CD14-positive monocyte (primary cell): ENCODE measurements at regions not wholly inside any gene's neighbourhood (a gene's known extent, or its start where the extent isn't known, plus 50 kb on each side); places are given as distances from the start of the nearest gene placed in this dataset.

Experiments used
- DNase-seq, 3 donors: peaks; one replicate each; pipeline ENCODE4 v3.0.0-alpha.2; 2011 to 2022
- H2AFZ ChIP-seq: 2 replicates; pipeline ENCODE4 v1.6.0; 2012; ENCODE audit warnings: mild to moderate bottlenecking, low read depth, low read length, inconsistent platforms; ENCODE audit not compliant: insufficient read depth, poor library complexity, severe bottlenecking
- H3K27ac ChIP-seq, 2 donors: 1 replicate in 1 of 2; 2 replicates in 1 of 2; pipeline ENCODE4 v1.5.1; 2012 to 2013; ENCODE audit warnings: low read length in 2 of 2, control low read depth in 1 of 2, inconsistent platforms in 1 of 2, low read depth in 1 of 2, mild to moderate bottlenecking in 1 of 2
- H3K27me3 ChIP-seq, 2 donors: one replicate each; pipeline versions ENCODE4 v1.6.0 to v1.6.1; 2011 to 2013; ENCODE audit warnings: low read length in 2 of 2; ENCODE audit not compliant: control insufficient read depth in 2 of 2, insufficient read depth in 2 of 2
- H3K36me3 ChIP-seq, 2 donors: replicated peaks in 1 of 2; 1 replicate in 1 of 2; 2 replicates in 1 of 2; pipeline versions ENCODE4 v1.5.1 to v1.6.1; 2012 to 2013; ENCODE audit warnings: low read length in 2 of 2, control low read depth in 1 of 2, inconsistent platforms in 1 of 2, mild to moderate bottlenecking in 1 of 2; ENCODE audit not compliant: insufficient read depth in 2 of 2, control insufficient read depth in 1 of 2
- H3K4me1 ChIP-seq, 2 donors: 1 replicate in 1 of 2; 2 replicates in 1 of 2; pipeline versions ENCODE4 v1.5.1 to v1.6.1; 2012 to 2013; ENCODE audit warnings: low read length in 2 of 2, control low read depth in 1 of 2, inconsistent platforms in 1 of 2, mild to moderate bottlenecking in 1 of 2, moderate library complexity in 1 of 2; ENCODE audit not compliant: insufficient read depth in 2 of 2, control insufficient read depth in 1 of 2
- H3K4me2 ChIP-seq: replicated peaks from 2 replicates; pipeline ENCODE3; 2012; ENCODE audit warnings: low read length, moderate library complexity, mild to moderate bottlenecking; ENCODE audit not compliant: poor library complexity, severe bottlenecking; ENCODE audit errors: extremely low read depth
- H3K4me3 ChIP-seq, 3 experiments: fragments of 200-600 bp in 1 of 3; sonication (generic) in 1 of 3; replicated peaks in 1 of 3; 1 replicate in 2 of 3; 2 replicates in 1 of 3; pipeline ENCODE4 v1.5.1; 2011 to 2013; ENCODE audit warnings: low read length in 3 of 3, mild to moderate bottlenecking in 3 of 3, control low read depth in 2 of 3, low read depth in 2 of 3, inconsistent platforms in 1 of 3, moderate library complexity in 1 of 3
- H3K79me2 ChIP-seq: 2 replicates; pipeline ENCODE4 v1.6.0; 2012; ENCODE audit warnings: mild to moderate bottlenecking, control low read depth, inconsistent platforms, low read length, moderate library complexity; ENCODE audit not compliant: insufficient read depth
- H3K9ac ChIP-seq: 2 replicates; pipeline ENCODE4 v1.6.0; 2017; ENCODE audit warnings: low read length, mild to moderate bottlenecking; ENCODE audit not compliant: insufficient read depth, poor library complexity, severe bottlenecking
- H3K9me3 ChIP-seq, 2 donors: replicated peaks in 1 of 2; 1 replicate in 1 of 2; 2 replicates in 1 of 2; pipeline versions ENCODE4 v1.5.1 to v1.6.1; 2012 to 2013; ENCODE audit warnings: low read length in 2 of 2, control low read depth in 1 of 2; ENCODE audit not compliant: control insufficient read depth in 1 of 2, insufficient read depth in 1 of 2
- H4K20me1 ChIP-seq: 2 replicates; pipeline ENCODE4 v1.6.0; 2012; ENCODE audit warnings: mild to moderate bottlenecking, low read length, control low read depth, moderate library complexity; ENCODE audit not compliant: insufficient read depth
- H3K27ac Mint-ChIP-seq, 7 donors: one replicate each; pipeline ENCODE4 v1.8.0; 2020; ENCODE audit warnings: mild to moderate bottlenecking in 7 of 7, mixed read lengths in 7 of 7, moderate library complexity in 6 of 7, inconsistent platforms in 2 of 7
- H3K27me3 Mint-ChIP-seq, 3 donors: one replicate each; pipeline ENCODE4 v1.8.0; 2021 to 2022; ENCODE audit warnings: low read depth in 3 of 3, mild to moderate bottlenecking in 3 of 3, mixed read lengths in 3 of 3, moderate library complexity in 3 of 3, inconsistent platforms in 1 of 3
- H3K36me3 Mint-ChIP-seq, 2 donors: one replicate each; pipeline ENCODE4 v1.8.0; 2020; ENCODE audit warnings: mixed read lengths in 2 of 2, inconsistent platforms in 1 of 2, mild to moderate bottlenecking in 1 of 2
- H3K4me1 Mint-ChIP-seq: one replicate; pipeline ENCODE4 v1.8.0; 2020; ENCODE audit warnings: mild to moderate bottlenecking, mixed read lengths
- H3K4me3 Mint-ChIP-seq, 2 donors: one replicate each; pipeline ENCODE4 v1.8.0; 2020; ENCODE audit warnings: mild to moderate bottlenecking in 2 of 2, mixed read lengths in 2 of 2, moderate library complexity in 1 of 2
- H3K9me3 Mint-ChIP-seq, 7 donors: one replicate each; pipeline ENCODE4 v1.8.0; 2020 to 2022; ENCODE audit warnings: mixed read lengths in 7 of 7, mild to moderate bottlenecking in 6 of 7, moderate library complexity in 6 of 7, inconsistent platforms in 2 of 7
- CTCF ChIP-seq: fragments of 200-600 bp; IDR thresholded peaks from one replicate; pipeline ENCODE4 v1.8.0; 2022; ENCODE audit warnings: antibody characterized with exemption, mild to moderate bottlenecking
- WGBS: methylation state at CpG from one replicate; pipeline ENCODE4 v1.1.5; 2013; ENCODE audit warnings: missing lambda C conversion rate; ENCODE audit not compliant: insufficient coverage; 5-methylcytosine and 5-hydroxymethylcytosine counted together
- intact Hi-C, 2 donors: fragments of 100-400 bp; cut with micrococcal nuclease; formaldehyde crosslinking; loops; one replicate each; pipeline versions ENCODE4 v1.15.0 to v1.15.1; 2023

GRCh38 chr20:5261763-5262162 is 55.0 kb downstream of the PROKR2 start:
- H3K27ac ChIP-seq = no peak overlapping the region
- no peak for TF ChIP-seq CTCF
- H3K27me3 Mint-ChIP-seq = peaks cover 1 to 22% (median 1%) of the 10 kb centered on the region in 3 donors
- H3K79me2 ChIP-seq = no peaks in the 10 kb centered on the region
- H3K9me3 Mint-ChIP-seq = peaks cover 0 to 3% (median 0%) of the 10 kb centered on the region in 7 donors
- no peaks in the 10 kb centered on the region for H3K9me3 ChIP-seq
- H3K4me3 Mint-ChIP-seq = no peak overlapping the region
- H3K27me3 ChIP-seq = peaks cover 4 to 15% of the 10 kb centered on the region in 2 donors
- DNase-seq = no peak
- no peaks in the 10 kb centered on the region for H3K36me3 ChIP-seq
- no peak overlapping the region for H3K9ac ChIP-seq
- WGBS = 29% methylated on average over 1 of the region's 3 CpGs
- H4K20me1 ChIP-seq = no peaks in the 10 kb centered on the region
- no peaks in the 10 kb centered on the region for H3K4me1 ChIP-seq
- no peak overlapping the region for H3K4me2 ChIP-seq
- no peaks in the 10 kb centered on the region for H3K36me3 Mint-ChIP-seq
- intact Hi-C loops = no loop called here
- H3K4me3 ChIP-seq = no peak overlapping the region
- H3K4me1 Mint-ChIP-seq = no peaks in the 10 kb centered on the region
- H3K27ac Mint-ChIP-seq = no peak overlapping the region
- no peak overlapping the region for H2AFZ ChIP-seq

GRCh38 chr20:5260889-5261288 is 55.9 kb downstream of the PROKR2 start:
- H3K36me3 ChIP-seq = no peaks in the 10 kb centered on the region
- H3K4me3 ChIP-seq = no peak overlapping the region
- no peak overlapping the region for H3K27ac ChIP-seq
- Mint-ChIP-seq H3K36me3 (no peaks in the 10 kb centered on the region), H3K27ac (no peak overlapping the region), H3K4me1 (no peaks in the 10 kb centered on the region), H3K27me3 (peaks cover 1 to 22% (median 4%) of the 10 kb centered on the region in 3 donors), H3K9me3 (peaks cover 0 to 4% (median 0%) of the 10 kb centered on the region in 7 donors), H3K4me3 (no peak overlapping the region)
- no peak for DNase-seq
- TF ChIP-seq CTCF = no peak
- no peaks in the 10 kb centered on the region for H3K9me3 ChIP-seq
- intact Hi-C loops = no loop called here
- no peak overlapping the region for H3K9ac ChIP-seq
- peaks cover 7 to 15% of the 10 kb centered on the region in 2 donors for H3K27me3 ChIP-seq
- no peaks in the 10 kb centered on the region for H3K4me1 ChIP-seq
- no peaks in the 10 kb centered on the region for H3K79me2 ChIP-seq
- WGBS = no CpG with 5 or more reads among the region's 2 CpGs
- no peaks in the 10 kb centered on the region for H4K20me1 ChIP-seq
- H3K4me2 ChIP-seq = no peak overlapping the region
- no peak overlapping the region for H2AFZ ChIP-seq
